Cardiac fibroblast (primary cell): ENCODE measurements at regions not wholly inside any gene's neighbourhood (a gene's known extent, or its start where the extent isn't known, plus 50 kb on each side); places are given as distances from the start of the nearest gene placed in this dataset.

Experiments
- DNase-seq, 2 donors: peaks; one replicate each; pipeline versions ENCODE4 v3.0.0 to v3.0.0-alpha.2; 2010; ENCODE audit warnings: low read depth in 2 of 2
- H3K4me3 ChIP-seq, 2 donors: replicated peaks in 1 of 2; 1 replicate in 1 of 2; 2 replicates in 1 of 2; pipeline ENCODE4 v1.5.1; 2011; ENCODE audit warnings: low read depth in 2 of 2, low read length in 2 of 2, mild to moderate bottlenecking in 2 of 2, moderate library complexity in 1 of 2
- CTCF ChIP-seq: IDR thresholded peaks from one replicate; pipeline ENCODE4 v1.5.1; 2011; ENCODE audit warnings: low read depth, mild to moderate bottlenecking, low read length, inconsistent platforms

- no peak overlapping the region for H3K4me3 ChIP-seq
- TF ChIP-seq CTCF: no peak
- DNase-seq: no peak
Measured at GRCh38 chr9:12503606-12504122, 189.5 kb upstream of the TYRP1 start.

DNA sequence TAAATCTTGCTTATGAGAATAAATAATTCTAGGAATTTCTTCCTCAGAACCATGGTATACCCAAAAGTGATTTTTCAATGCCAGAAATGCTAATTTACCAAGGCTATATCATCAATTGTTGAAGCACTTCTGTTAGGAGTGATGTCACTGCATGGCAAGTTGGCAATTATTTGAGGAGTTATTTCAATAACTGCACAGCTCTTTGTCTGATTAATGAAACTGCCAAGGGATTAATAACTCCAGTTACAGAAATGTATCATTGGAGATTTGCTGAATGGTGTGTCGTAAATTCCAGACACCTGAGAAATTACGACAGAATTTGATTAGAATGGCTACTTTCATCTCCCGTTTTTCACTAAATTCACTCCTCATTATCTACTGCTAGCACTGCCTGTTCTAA, 182.6 kb upstream of the TYRP1 start:
- DNase-seq: no peak
- no peak for TF ChIP-seq CTCF
- no peak overlapping the region for H3K4me3 ChIP-seq

DNA sequence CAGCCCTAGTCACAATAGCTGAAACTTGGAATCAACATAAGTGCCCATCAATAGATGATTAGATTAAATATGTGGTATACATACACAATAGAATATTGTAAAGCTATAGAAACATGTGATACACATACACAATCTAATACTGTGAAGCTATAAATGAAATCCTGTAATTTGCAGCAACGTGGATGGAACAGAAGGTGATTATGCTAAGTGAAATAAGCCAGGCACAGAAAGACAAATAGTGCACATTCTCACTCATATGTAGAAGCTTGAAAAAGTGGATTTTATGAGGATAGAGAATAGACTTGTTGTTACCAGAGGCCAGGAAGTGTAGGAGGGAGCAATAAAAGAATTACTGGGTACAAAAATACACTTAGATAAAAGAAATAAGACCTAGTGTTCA, 181.5 kb upstream of the TYRP1 start:
- no peak for DNase-seq
- no peak for TF ChIP-seq CTCF
- H3K4me3 ChIP-seq: no peak overlapping the region

- no peak for TF ChIP-seq CTCF
- DNase-seq: no peak
Measured at GRCh38 chr9:12516031-12516430, 177.2 kb upstream of the TYRP1 start.

GRCh38 chr9:12516573-12516972, 176.6 kb upstream of the TYRP1 start:
- no peak for TF ChIP-seq CTCF
- no peak overlapping the region for H3K4me3 ChIP-seq
- no peak for DNase-seq

More at GRCh38 chr9:12516031-12516430, 177.2 kb upstream of the TYRP1 start:
- H3K4me3 ChIP-seq: no peak overlapping the region

DNA sequence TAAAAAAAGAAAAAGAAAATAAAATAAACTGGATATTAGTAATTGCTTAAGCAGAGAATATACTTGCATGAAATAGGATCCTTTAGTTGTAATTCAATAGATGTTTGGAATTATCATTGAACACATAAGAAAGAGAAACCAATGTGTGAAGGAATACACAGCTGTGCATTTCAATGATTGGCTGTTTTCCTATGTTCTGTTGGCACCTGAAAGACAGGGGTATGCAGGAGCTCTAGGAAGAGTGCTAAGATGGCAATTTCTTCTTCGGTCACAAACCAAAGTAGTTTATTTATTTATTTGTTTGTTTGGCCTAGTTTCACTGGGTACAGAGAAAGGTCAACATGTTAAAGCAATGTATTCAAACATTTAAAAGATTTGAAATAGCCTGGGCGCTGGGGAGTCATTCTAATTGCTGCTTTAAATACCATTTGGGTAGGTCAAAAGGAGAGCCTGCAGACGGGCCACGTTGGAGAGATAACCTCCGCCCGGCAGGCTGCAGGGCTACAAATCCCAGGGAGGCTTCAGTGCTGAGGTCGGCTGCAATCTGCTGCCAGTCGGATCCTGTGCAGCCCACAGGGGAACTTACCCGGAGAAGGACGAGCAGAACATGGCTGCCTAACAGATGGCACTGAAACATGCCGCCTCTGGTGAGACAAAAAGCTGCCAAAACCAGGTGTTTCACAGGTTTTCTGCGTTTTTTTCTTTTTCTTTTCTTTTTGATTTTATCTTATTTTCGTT, 154.2 kb upstream of the TYRP1 start:
- TF ChIP-seq CTCF: no peak
- no peak overlapping the region for H3K4me3 ChIP-seq
- peak in 1 of 2 donors; percentile 2 for DNase-seq

GRCh38 chr9:12539580-12539975, 153.6 kb upstream of the TYRP1 start:
- no peak for TF ChIP-seq CTCF
- peak in 1 of 2 donors; percentile 2 for DNase-seq
- no peak overlapping the region for H3K4me3 ChIP-seq
